Osteoblast (primary cell): ENCODE measurements at regions not wholly inside any gene's neighbourhood (a gene's known extent, or its start where the extent isn't known, plus 50 kb on each side); places are given as distances from the start of the nearest gene placed in this dataset.

Experiments used
- DNase-seq: peaks from one replicate; pipeline ENCODE4 v3.0.0; 2011; ENCODE audit warnings: low spot score, mixed read lengths; ENCODE audit not compliant: insufficient read length; ENCODE audit errors: missing footprints
- H2AFZ ChIP-seq: 2 replicates; pipeline ENCODE4 v1.6.0; 2011; ENCODE audit warnings: mild to moderate bottlenecking, low read length
- H3K27ac ChIP-seq: 2 replicates; pipeline ENCODE4 v1.5.1; 2011; ENCODE audit warnings: mild to moderate bottlenecking, low read depth, low read length, moderate library complexity
- H3K27me3 ChIP-seq: 2 replicates; pipeline ENCODE4 v1.6.0; 2012; ENCODE audit warnings: mild to moderate bottlenecking, control low read depth, inconsistent platforms, low read length, moderate library complexity; ENCODE audit not compliant: insufficient read depth
- H3K36me3 ChIP-seq: 2 replicates; pipeline ENCODE4 v1.5.1; 2011; ENCODE audit warnings: mild to moderate bottlenecking, low read length, control low read depth, moderate library complexity; ENCODE audit not compliant: insufficient read depth
- H3K4me1 ChIP-seq: 2 replicates; pipeline ENCODE4 v1.5.1; 2011; ENCODE audit warnings: mild to moderate bottlenecking, low read length, control low read depth, moderate library complexity; ENCODE audit not compliant: insufficient read depth
- H3K4me2 ChIP-seq: 2 replicates; pipeline ENCODE4 v1.6.0; 2011; ENCODE audit warnings: mild to moderate bottlenecking, low read length; ENCODE audit not compliant: insufficient read depth
- H3K4me3 ChIP-seq: fragments of 200-600 bp; sonication (generic); 3 replicates; pipeline ENCODE4 v1.5.1; 2012; ENCODE audit warnings: mild to moderate bottlenecking, low read length, inconsistent platforms; ENCODE audit not compliant: insufficient read depth
- H3K79me2 ChIP-seq: 2 replicates; pipeline ENCODE4 v1.6.0; 2012; ENCODE audit warnings: mild to moderate bottlenecking, low read length, control low read depth, inconsistent platforms; ENCODE audit not compliant: insufficient read depth
- H3K9me3 ChIP-seq: 2 replicates; pipeline ENCODE4 v1.5.1; 2011; ENCODE audit warnings: low read depth, low read length, control low read depth
- H4K20me1 ChIP-seq: 2 replicates; pipeline ENCODE4 v1.6.0; 2012; ENCODE audit warnings: mild to moderate bottlenecking, low read length, control low read depth; ENCODE audit not compliant: insufficient read depth
- CTCF ChIP-seq: IDR thresholded peaks from 2 replicates; pipeline ENCODE4 v1.5.1; 2011; ENCODE audit warnings: mild to moderate bottlenecking, low read depth, low read length, moderate library complexity; ENCODE audit errors: extremely low read depth

GRCh38 chr6:120534954-120535353 lies 799.3 kb downstream of the TBC1D32 start:
- Histone ChIP-seq H4K20me1 (no peaks in the 10 kb centered on the region), H3K4me3 (no peak overlapping the region), H3K9me3 (no peaks in the 10 kb centered on the region), H3K36me3 (no peaks in the 10 kb centered on the region), H3K4me1 (no peaks in the 10 kb centered on the region), H3K79me2 (no peaks in the 10 kb centered on the region), H3K27me3 (no peaks in the 10 kb centered on the region), H3K4me2 (no peak overlapping the region), H3K27ac (no peak overlapping the region), H2AFZ (no peak overlapping the region)
- no peak for TF ChIP-seq CTCF
- DNase-seq: no peak

- no peaks in the 10 kb centered on the region for H3K36me3 ChIP-seq
- no peaks in the 10 kb centered on the region for H3K9me3 ChIP-seq
- H3K4me3 ChIP-seq: no peak overlapping the region
- no peak overlapping the region for H2AFZ ChIP-seq
- DNase-seq: no peak
- TF ChIP-seq CTCF: no peak
- H3K79me2 ChIP-seq: no peaks in the 10 kb centered on the region
- H3K27me3 ChIP-seq: no peaks in the 10 kb centered on the region
- H3K4me1 ChIP-seq: no peaks in the 10 kb centered on the region
- no peak overlapping the region for H3K27ac ChIP-seq
- H4K20me1 ChIP-seq: no peaks in the 10 kb centered on the region
- no peak overlapping the region for H3K4me2 ChIP-seq
These were observed 807.7 kb downstream of the TBC1D32 start for GRCh38 chr6:120526576-120526975.

DNA sequence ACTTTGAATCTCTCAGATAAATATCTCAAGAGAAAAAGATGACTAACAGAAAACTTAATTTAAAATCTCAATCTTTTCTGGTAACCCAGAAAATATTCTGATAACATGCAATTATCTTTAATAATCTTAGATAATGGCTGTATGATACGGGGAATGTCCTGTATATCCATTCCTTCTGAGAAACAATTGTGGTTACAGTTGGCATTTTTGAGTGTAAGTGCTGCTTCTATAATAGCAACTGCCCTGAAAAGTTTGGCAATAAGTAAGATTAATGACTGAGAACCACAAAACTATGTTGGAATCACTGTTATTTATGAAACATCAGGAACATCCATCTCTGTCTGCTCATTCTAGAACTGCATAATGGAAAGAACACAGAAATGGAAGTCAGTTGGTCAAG lies 819.7 kb downstream of the TBC1D32 start:
- Histone ChIP-seq H3K4me3 (no peak overlapping the region), H2AFZ (no peak overlapping the region), H3K4me1 (no peaks in the 10 kb centered on the region), H4K20me1 (no peaks in the 10 kb centered on the region), H3K27ac (no peak overlapping the region), H3K79me2 (no peaks in the 10 kb centered on the region), H3K4me2 (no peak overlapping the region), H3K27me3 (no peaks in the 10 kb centered on the region), H3K9me3 (peaks cover 2% of the 10 kb centered on the region), H3K36me3 (no peaks in the 10 kb centered on the region)
- DNase-seq: no peak
- TF ChIP-seq CTCF: no peak

DNA sequence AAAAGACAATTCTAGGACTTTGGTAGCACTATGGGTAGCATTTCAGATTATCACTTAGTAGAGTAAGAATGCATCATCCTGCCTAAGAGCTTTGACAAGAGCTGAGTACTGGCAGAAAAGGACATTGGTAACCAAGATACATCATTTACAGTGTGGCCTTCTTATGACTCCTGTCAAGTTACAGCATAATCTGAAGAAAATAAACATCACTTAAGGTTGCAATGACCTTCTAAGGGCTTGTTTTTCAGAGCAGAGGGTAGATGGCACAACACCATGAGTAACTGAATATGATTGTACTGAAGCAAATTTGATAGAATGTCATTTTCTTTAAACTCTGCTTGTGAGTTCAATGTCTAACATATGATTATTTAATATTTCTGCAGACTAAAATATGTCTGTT lies 822.6 kb downstream of the TBC1D32 start:
- Histone ChIP-seq H3K27me3 (no peaks in the 10 kb centered on the region), H4K20me1 (no peaks in the 10 kb centered on the region), H3K27ac (no peak overlapping the region), H3K4me2 (no peak overlapping the region), H3K36me3 (no peaks in the 10 kb centered on the region), H3K4me1 (no peaks in the 10 kb centered on the region), H3K79me2 (no peaks in the 10 kb centered on the region), H2AFZ (no peak overlapping the region), H3K4me3 (no peak overlapping the region), H3K9me3 (peaks cover 2% of the 10 kb centered on the region)
- TF ChIP-seq CTCF: no peak
- DNase-seq: no peak
